ENCODE measurements at regions not wholly inside any gene's neighbourhood (a gene's known extent, or its start where the extent isn't known, plus 50 kb on each side); places are given as distances from the start of the nearest gene placed in this dataset.

GRCh38 chr1:221203224-221204054 is 324.2 kb downstream of the HLX start:
- Histone ChIP-seq H3K4me1 (ENCODE audit: control insufficient read depth, insufficient read depth, low read length) (no peaks in the 10 kb centered on the region), H3K9me3 (ENCODE audit: control insufficient read depth, insufficient read depth, low read length) (no peaks in the 10 kb centered on the region), H3K27me3 (ENCODE audit: control insufficient read depth, insufficient read depth, low read length) (no peaks in the 10 kb centered on the region), H3K9ac (ENCODE audit: low read depth, low read length) (no peak overlapping the region), H3K4me3 (ENCODE audit: low read depth, low read length) (no peak overlapping the region), H3K36me3 (ENCODE audit: control insufficient read depth, insufficient read depth, low read length) (no peaks in the 10 kb centered on the region)

GRCh38 chr1:221204055-221204833 is 325.0 kb downstream of the HLX start:
- H3K4me3 ChIP-seq (ENCODE audit: low read depth, low read length) = no peak overlapping the region
- no peaks in the 10 kb centered on the region for H3K4me1 ChIP-seq (ENCODE audit: control insufficient read depth, insufficient read depth, low read length)
- H3K9me3 ChIP-seq (ENCODE audit: control insufficient read depth, insufficient read depth, low read length) = no peaks in the 10 kb centered on the region
- no peaks in the 10 kb centered on the region for H3K36me3 ChIP-seq (ENCODE audit: control insufficient read depth, insufficient read depth, low read length)
- H3K9ac ChIP-seq (ENCODE audit: low read depth, low read length) = no peak overlapping the region
- no peaks in the 10 kb centered on the region for H3K27me3 ChIP-seq (ENCODE audit: control insufficient read depth, insufficient read depth, low read length)

- H3K27me3 ChIP-seq (ENCODE audit: control insufficient read depth, insufficient read depth, low read length) = no peaks in the 10 kb centered on the region
- H3K36me3 ChIP-seq (ENCODE audit: control insufficient read depth, insufficient read depth, low read length) = no peaks in the 10 kb centered on the region
- no peaks in the 10 kb centered on the region for H3K4me1 ChIP-seq (ENCODE audit: control insufficient read depth, insufficient read depth, low read length)
- no peak overlapping the region for H3K4me3 ChIP-seq (ENCODE audit: low read depth, low read length)
- H3K9ac ChIP-seq (ENCODE audit: low read depth, low read length) = no peak overlapping the region
- no peaks in the 10 kb centered on the region for H3K9me3 ChIP-seq (ENCODE audit: control insufficient read depth, insufficient read depth, low read length)
These were observed 326.8 kb downstream of the HLX start for GRCh38 chr1:221206076-221206475.

- Histone ChIP-seq H3K4me3 (ENCODE audit: low read depth, low read length) (no peak overlapping the region), H3K4me1 (ENCODE audit: control insufficient read depth, insufficient read depth, low read length) (no peaks in the 10 kb centered on the region), H3K9ac (ENCODE audit: low read depth, low read length) (no peak overlapping the region), H3K9me3 (ENCODE audit: control insufficient read depth, insufficient read depth, low read length) (no peaks in the 10 kb centered on the region), H3K27me3 (ENCODE audit: control insufficient read depth, insufficient read depth, low read length) (no peaks in the 10 kb centered on the region), H3K36me3 (ENCODE audit: control insufficient read depth, insufficient read depth, low read length) (no peaks in the 10 kb centered on the region)
These were observed 333.7 kb downstream of the HLX start for GRCh38 chr1:221212926-221213325.

- no peak overlapping the region for H3K4me3 ChIP-seq (ENCODE audit: low read depth, low read length)
- no peaks in the 10 kb centered on the region for H3K9me3 ChIP-seq (ENCODE audit: control insufficient read depth, insufficient read depth, low read length)
- no peaks in the 10 kb centered on the region for H3K4me1 ChIP-seq (ENCODE audit: control insufficient read depth, insufficient read depth, low read length)
- H3K27me3 ChIP-seq (ENCODE audit: control insufficient read depth, insufficient read depth, low read length) = no peaks in the 10 kb centered on the region
- H3K36me3 ChIP-seq (ENCODE audit: control insufficient read depth, insufficient read depth, low read length) = no peaks in the 10 kb centered on the region
- no peak overlapping the region for H3K9ac ChIP-seq (ENCODE audit: low read depth, low read length)
These were observed 337.8 kb downstream of the HLX start for GRCh38 chr1:221217029-221217428.

- no peaks in the 10 kb centered on the region for H3K9me3 ChIP-seq (ENCODE audit: control insufficient read depth, insufficient read depth, low read length)
- peaks cover 5% of the 10 kb centered on the region for H3K4me1 ChIP-seq (ENCODE audit: control insufficient read depth, insufficient read depth, low read length)
- no peak overlapping the region for H3K9ac ChIP-seq (ENCODE audit: low read depth, low read length)
- peaks cover 23% of the 10 kb centered on the region for H3K27me3 ChIP-seq (ENCODE audit: control insufficient read depth, insufficient read depth, low read length)
- H3K4me3 ChIP-seq (ENCODE audit: low read depth, low read length) = no peak overlapping the region
- no peaks in the 10 kb centered on the region for H3K36me3 ChIP-seq (ENCODE audit: control insufficient read depth, insufficient read depth, low read length)
These were observed 344.0 kb downstream of the HLX start for GRCh38 chr1:221223281-221223680.

GRCh38 chr1:221227460-221227859 is 348.2 kb downstream of the HLX start:
- Histone ChIP-seq H3K4me1 (ENCODE audit: control insufficient read depth, insufficient read depth, low read length) (peaks cover 11% of the 10 kb centered on the region), H3K36me3 (ENCODE audit: control insufficient read depth, insufficient read depth, low read length) (no peaks in the 10 kb centered on the region), H3K9ac (ENCODE audit: low read depth, low read length) (no peak overlapping the region), H3K4me3 (ENCODE audit: low read depth, low read length) (no peak overlapping the region), H3K9me3 (ENCODE audit: control insufficient read depth, insufficient read depth, low read length) (no peaks in the 10 kb centered on the region), H3K27me3 (ENCODE audit: control insufficient read depth, insufficient read depth, low read length) (peaks cover 26% of the 10 kb centered on the region)

GRCh38 chr1:221227872-221228337 is 348.7 kb downstream of the HLX start:
- H3K4me3 ChIP-seq (ENCODE audit: low read depth, low read length) = no peak overlapping the region
- H3K9me3 ChIP-seq (ENCODE audit: control insufficient read depth, insufficient read depth, low read length) = no peaks in the 10 kb centered on the region
- no peaks in the 10 kb centered on the region for H3K36me3 ChIP-seq (ENCODE audit: control insufficient read depth, insufficient read depth, low read length)
- peaks cover 11% of the 10 kb centered on the region for H3K4me1 ChIP-seq (ENCODE audit: control insufficient read depth, insufficient read depth, low read length)
- no peak overlapping the region for H3K9ac ChIP-seq (ENCODE audit: low read depth, low read length)
- peaks cover 26% of the 10 kb centered on the region for H3K27me3 ChIP-seq (ENCODE audit: control insufficient read depth, insufficient read depth, low read length)

GRCh38 chr1:221228594-221228993 is 349.4 kb downstream of the HLX start:
- peak overlapping the region; percentile 14 for H3K4me3 ChIP-seq (ENCODE audit: low read depth, low read length)

GRCh38 chr1:221230605-221231004 is 351.4 kb downstream of the HLX start:
- H3K4me1 ChIP-seq (ENCODE audit: control insufficient read depth, insufficient read depth, low read length) = peaks cover 11% of the 10 kb centered on the region
- no peaks in the 10 kb centered on the region for H3K36me3 ChIP-seq (ENCODE audit: control insufficient read depth, insufficient read depth, low read length)
- H3K27me3 ChIP-seq (ENCODE audit: control insufficient read depth, insufficient read depth, low read length) = peaks cover 26% of the 10 kb centered on the region
- no peaks in the 10 kb centered on the region for H3K9me3 ChIP-seq (ENCODE audit: control insufficient read depth, insufficient read depth, low read length)
- no peak overlapping the region for H3K9ac ChIP-seq (ENCODE audit: low read depth, low read length)
- no peak overlapping the region for H3K4me3 ChIP-seq (ENCODE audit: low read depth, low read length)

More at GRCh38 chr1:221228594-221228993, 349.4 kb downstream of the HLX start:
- Histone ChIP-seq H3K4me1 (ENCODE audit: control insufficient read depth, insufficient read depth, low read length) (peaks cover 11% of the 10 kb centered on the region), H3K27me3 (ENCODE audit: control insufficient read depth, insufficient read depth, low read length) (peaks cover 26% of the 10 kb centered on the region), H3K9ac (ENCODE audit: low read depth, low read length) (no peak overlapping the region), H3K36me3 (ENCODE audit: control insufficient read depth, insufficient read depth, low read length) (no peaks in the 10 kb centered on the region), H3K9me3 (ENCODE audit: control insufficient read depth, insufficient read depth, low read length) (no peaks in the 10 kb centered on the region)

- Histone ChIP-seq H3K4me3 (ENCODE audit: low read depth, low read length) (no peak overlapping the region), H3K9ac (ENCODE audit: low read depth, low read length) (no peak overlapping the region), H3K27me3 (ENCODE audit: control insufficient read depth, insufficient read depth, low read length) (no peaks in the 10 kb centered on the region), H3K9me3 (ENCODE audit: control insufficient read depth, insufficient read depth, low read length) (no peaks in the 10 kb centered on the region), H3K36me3 (ENCODE audit: control insufficient read depth, insufficient read depth, low read length) (no peaks in the 10 kb centered on the region), H3K4me1 (ENCODE audit: control insufficient read depth, insufficient read depth, low read length) (no peaks in the 10 kb centered on the region)
These were observed 355.5 kb downstream of the HLX start for GRCh38 chr1:221234791-221235190.

- H3K36me3 ChIP-seq (ENCODE audit: control insufficient read depth, insufficient read depth, low read length) = no peaks in the 10 kb centered on the region
- no peaks in the 10 kb centered on the region for H3K9me3 ChIP-seq (ENCODE audit: control insufficient read depth, insufficient read depth, low read length)
- no peaks in the 10 kb centered on the region for H3K27me3 ChIP-seq (ENCODE audit: control insufficient read depth, insufficient read depth, low read length)
- H3K9ac ChIP-seq (ENCODE audit: low read depth, low read length) = no peak overlapping the region
- no peaks in the 10 kb centered on the region for H3K4me1 ChIP-seq (ENCODE audit: control insufficient read depth, insufficient read depth, low read length)
- H3K4me3 ChIP-seq (ENCODE audit: low read depth, low read length) = no peak overlapping the region
These were observed 358.3 kb downstream of the HLX start for GRCh38 chr1:221237587-221237986.
